ENCODE measurements at regions not wholly inside any gene's neighbourhood (a gene's known extent, or its start where the extent isn't known, plus 50 kb on each side); places are given as distances from the start of the nearest gene placed in this dataset.

- Mint-ChIP-seq H3K4me1 (no peaks in the 10 kb centered on the region), H3K9me3 (peaks cover 0 to 4% of the 10 kb centered on the region in 2 donors), H3K36me3 (no peaks in the 10 kb centered on the region), H3K27ac (no peak overlapping the region), H3K4me3 (no peak overlapping the region), H3K27me3 (ENCODE audit: low read depth in 2 of 2) (peaks cover 0 to 6% of the 10 kb centered on the region in 2 donors)
- no peak overlapping the region for H3K27ac ChIP-seq (ENCODE audit: low read length)
- no peaks in the 10 kb centered on the region for H3K27me3 ChIP-seq (ENCODE audit: control insufficient read depth, insufficient read depth, low read length)
- no peaks in the 10 kb centered on the region for H3K9me3 ChIP-seq (ENCODE audit: control insufficient read depth, insufficient read depth, low read length)
- WGBS (ENCODE audit: insufficient coverage): no CpG with 5 or more reads among the region's 2 CpGs
- intact Hi-C loops (cut with micrococcal nuclease): no loop called here
- no peaks in the 10 kb centered on the region for H3K4me1 ChIP-seq (ENCODE audit: control insufficient read depth, insufficient read depth, low read length)
- no peaks in the 10 kb centered on the region for H3K36me3 ChIP-seq (ENCODE audit: control insufficient read depth, insufficient read depth, low read length)
- H3K4me3 ChIP-seq (ENCODE audit: low read length): no peak overlapping the region
- no peak for TF ChIP-seq CTCF (IDR thresholded peaks at IDR 0.05)
- ATAC-seq: no peak
- no peak for DNase-seq
These were observed 85.8 kb downstream of the COX18 start for GRCh38 chr4:72983709-72984108.

GRCh38 chr4:72977936-72978485, 91.5 kb downstream of the COX18 start:
- Mint-ChIP-seq H3K9me3 (peaks cover 0 to 4% of the 10 kb centered on the region in 2 donors), H3K36me3 (no peaks in the 10 kb centered on the region), H3K27me3 (ENCODE audit: low read depth in 2 of 2) (peaks cover 0 to 6% of the 10 kb centered on the region in 2 donors), H3K4me1 (no peaks in the 10 kb centered on the region), H3K27ac (no peak overlapping the region), H3K4me3 (no peak overlapping the region)
- H3K36me3 ChIP-seq (ENCODE audit: control insufficient read depth, insufficient read depth, low read length): no peaks in the 10 kb centered on the region
- DNase-seq: no peak
- no peak overlapping the region for H3K4me3 ChIP-seq (ENCODE audit: low read length)
- no peaks in the 10 kb centered on the region for H3K4me1 ChIP-seq (ENCODE audit: control insufficient read depth, insufficient read depth, low read length)
- no peak for TF ChIP-seq CTCF (IDR thresholded peaks at IDR 0.05)
- no peaks in the 10 kb centered on the region for H3K9me3 ChIP-seq (ENCODE audit: control insufficient read depth, insufficient read depth, low read length)
- 61% methylated on average over 3 of the region's 5 CpGs for WGBS (ENCODE audit: insufficient coverage)
- no peak overlapping the region for H3K27ac ChIP-seq (ENCODE audit: low read length)
- intact Hi-C loops (cut with micrococcal nuclease): no loop called here
- ATAC-seq: no peak
- no peaks in the 10 kb centered on the region for H3K27me3 ChIP-seq (ENCODE audit: control insufficient read depth, insufficient read depth, low read length)

GRCh38 chr4:72975488-72975784, 94.1 kb downstream of the COX18 start:
- Histone ChIP-seq H3K27ac (ENCODE audit: low read length) (no peak overlapping the region), H3K4me3 (ENCODE audit: low read length) (no peak overlapping the region), H3K9me3 (ENCODE audit: control insufficient read depth, insufficient read depth, low read length) (no peaks in the 10 kb centered on the region), H3K4me1 (ENCODE audit: control insufficient read depth, insufficient read depth, low read length) (no peaks in the 10 kb centered on the region), H3K27me3 (ENCODE audit: control insufficient read depth, insufficient read depth, low read length) (no peaks in the 10 kb centered on the region), H3K36me3 (ENCODE audit: control insufficient read depth, insufficient read depth, low read length) (no peaks in the 10 kb centered on the region)
- no peak for TF ChIP-seq CTCF (IDR thresholded peaks at IDR 0.05)
- DNase-seq (no peak), ATAC-seq (no peak)
- H3K36me3 Mint-ChIP-seq: no peaks in the 10 kb centered on the region
- H3K27ac Mint-ChIP-seq: no peak overlapping the region
- intact Hi-C loops (cut with micrococcal nuclease): no loop called here
- peaks cover 0 to 6% of the 10 kb centered on the region in 2 donors for H3K27me3 Mint-ChIP-seq (ENCODE audit: low read depth in 2 of 2)
- peaks cover 0 to 4% of the 10 kb centered on the region in 2 donors for H3K9me3 Mint-ChIP-seq
- H3K4me3 Mint-ChIP-seq: no peak overlapping the region
- H3K4me1 Mint-ChIP-seq: no peaks in the 10 kb centered on the region

- Histone ChIP-seq H3K27ac (ENCODE audit: low read length) (no peak overlapping the region), H3K4me3 (ENCODE audit: low read length) (no peak overlapping the region), H3K36me3 (ENCODE audit: control insufficient read depth, insufficient read depth, low read length) (no peaks in the 10 kb centered on the region), H3K9me3 (ENCODE audit: control insufficient read depth, insufficient read depth, low read length) (no peaks in the 10 kb centered on the region), H3K4me1 (ENCODE audit: control insufficient read depth, insufficient read depth, low read length) (no peaks in the 10 kb centered on the region), H3K27me3 (ENCODE audit: control insufficient read depth, insufficient read depth, low read length) (no peaks in the 10 kb centered on the region)
- no peak for DNase-seq
- no peak for ATAC-seq
- Mint-ChIP-seq H3K36me3 (no peaks in the 10 kb centered on the region), H3K27ac (no peak overlapping the region), H3K4me1 (no peaks in the 10 kb centered on the region), H3K9me3 (peaks cover 0 to 4% of the 10 kb centered on the region in 2 donors), H3K4me3 (no peak overlapping the region), H3K27me3 (ENCODE audit: low read depth in 2 of 2) (peaks cover 0 to 4% of the 10 kb centered on the region in 2 donors)
- 27% methylated on average over 5 of the region's 8 CpGs for WGBS (ENCODE audit: insufficient coverage)
- no peak for TF ChIP-seq CTCF (IDR thresholded peaks at IDR 0.05)
- intact Hi-C loops (cut with micrococcal nuclease): no loop called here
These were observed 94.6 kb downstream of the COX18 start for GRCh38 chr4:72974694-72975487.

Data from natural killer cell (primary cell).